Activated naive CD4-positive, alpha-beta T cell treated with anti-CD3 and anti-CD28 coated beads, Interleukin-2, amount 50 U/mL, for 72 hours (primary cell): ENCODE measurements at regions not wholly inside any gene's neighbourhood (a gene's known extent, or its start where the extent isn't known, plus 50 kb on each side); places are given as distances from the start of the nearest gene placed in this dataset.
A peak's percentile ranks its signal among the peaks of the same experiment; 100 is the strongest.

Experiments used
- ATAC-seq, 2 donors: fragments of 150-1000 bp; cut with Tn5 transposase; 2 replicates each; pipeline ENCODE4 v1.10.0; 2021; ENCODE audit warnings: mild to moderate bottlenecking in 2 of 2, moderate library complexity in 2 of 2
- DNase-seq, 2 donors: peaks; one replicate each; pipeline ENCODE4 v3.0.0; 2021 to 2022; ENCODE audit warnings: low spot score in 2 of 2
- H3K27ac Mint-ChIP-seq, 2 donors: one replicate each; pipeline ENCODE4 v1.8.0; 2022; ENCODE audit warnings: mild to moderate bottlenecking in 2 of 2, mixed read lengths in 2 of 2
- H3K36me3 Mint-ChIP-seq, 2 donors: one replicate each; pipeline ENCODE4 v1.8.0; 2022; ENCODE audit warnings: mixed read lengths in 2 of 2
- H3K9me3 Mint-ChIP-seq, 2 donors: one replicate each; pipeline ENCODE4 v1.8.0; 2022; ENCODE audit warnings: mixed read lengths in 2 of 2

GRCh38 chr18:8970843-8971242 is 131.7 kb upstream of the NDUFV2 start:
- no peak for DNase-seq
- Mint-ChIP-seq H3K9me3 (peaks cover 0 to 4% of the 10 kb centered on the region in 2 donors), H3K36me3 (no peaks in the 10 kb centered on the region), H3K27ac (no peak overlapping the region)
- no peak for ATAC-seq

- H3K27ac Mint-ChIP-seq, result no peak overlapping the region
- ATAC-seq (no peak), DNase-seq (no peak)
- H3K9me3 Mint-ChIP-seq, result peaks cover 0 to 4% of the 10 kb centered on the region in 2 donors
- no peaks in the 10 kb centered on the region for H3K36me3 Mint-ChIP-seq
Observed at GRCh38 chr18:8972116-8972515, 130.4 kb upstream of the NDUFV2 start.

GRCh38 chr18:8974279-8974678 is 128.2 kb upstream of the NDUFV2 start:
- H3K9me3 Mint-ChIP-seq, result peaks cover 0 to 4% of the 10 kb centered on the region in 2 donors
- H3K27ac Mint-ChIP-seq, result no peak overlapping the region
- no peaks in the 10 kb centered on the region for H3K36me3 Mint-ChIP-seq
- ATAC-seq (no peak), DNase-seq (no peak)

DNA sequence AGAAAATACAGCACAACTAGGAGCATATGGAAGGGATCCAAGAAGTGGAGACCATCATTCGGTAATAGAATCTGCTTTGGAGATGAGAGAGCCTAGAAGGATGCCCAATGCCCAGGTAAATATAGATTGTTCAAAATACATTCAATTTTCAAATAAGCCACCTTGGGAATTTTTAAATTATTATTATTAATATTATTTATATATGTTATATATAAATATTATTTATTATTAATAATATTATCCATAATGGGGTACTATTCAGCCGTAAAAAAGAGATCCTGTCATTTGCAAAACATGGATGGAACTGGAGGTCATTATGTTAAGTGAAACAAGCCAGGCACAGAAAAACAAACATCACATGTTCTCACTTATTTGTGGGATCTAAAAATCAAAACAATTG is 127.8 kb upstream of the NDUFV2 start:
- Mint-ChIP-seq H3K36me3 (no peaks in the 10 kb centered on the region), H3K9me3 (peaks cover 0 to 4% of the 10 kb centered on the region in 2 donors)

GRCh38 chr18:8975624-8976023 is 126.9 kb upstream of the NDUFV2 start:
- Mint-ChIP-seq H3K9me3 (peaks cover 0 to 4% of the 10 kb centered on the region in 2 donors), H3K36me3 (no peaks in the 10 kb centered on the region), H3K27ac (no peak overlapping the region)
- no peak for ATAC-seq
- DNase-seq, result no peak

More for the DNA sequence above, 127.8 kb upstream of the NDUFV2 start:
- no peak overlapping the region for H3K27ac Mint-ChIP-seq
- DNase-seq (no peak), ATAC-seq (no peak)

GRCh38 chr18:8976606-8977005 is 125.9 kb upstream of the NDUFV2 start:
- Mint-ChIP-seq H3K9me3 (peaks cover 0 to 4% of the 10 kb centered on the region in 2 donors), H3K36me3 (no peaks in the 10 kb centered on the region), H3K27ac (no peak overlapping the region)
- no peak for ATAC-seq
- no peak for DNase-seq

DNA sequence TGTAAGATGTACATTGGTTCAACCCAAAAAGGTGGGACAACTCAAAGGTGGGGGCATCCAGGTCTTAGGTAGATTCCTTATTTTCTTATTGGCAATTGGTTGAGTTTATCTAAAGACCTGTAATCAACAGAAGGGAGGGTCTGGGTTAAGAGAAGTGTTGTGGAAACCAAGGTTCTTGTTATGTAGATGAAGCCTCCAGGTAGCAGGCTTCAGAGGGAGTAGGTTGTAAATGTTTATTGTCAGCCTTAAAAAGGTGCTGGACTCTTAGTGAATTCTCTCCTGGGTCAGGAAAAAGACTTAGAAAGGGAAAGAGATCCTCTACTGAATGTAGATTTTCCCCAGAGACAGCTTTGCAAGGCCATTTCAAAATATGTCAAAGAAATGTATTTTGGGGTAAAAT is 125.3 kb upstream of the NDUFV2 start:
- H3K36me3 Mint-ChIP-seq, result no peaks in the 10 kb centered on the region
- ATAC-seq (no peak), DNase-seq (no peak)
- H3K9me3 Mint-ChIP-seq, result peaks cover 0 to 4% of the 10 kb centered on the region in 2 donors
- H3K27ac Mint-ChIP-seq, result no peak overlapping the region

- DNase-seq (no peak), ATAC-seq (no peak)
- Mint-ChIP-seq H3K9me3 (peaks cover 0 to 4% of the 10 kb centered on the region in 2 donors), H3K27ac (no peak overlapping the region), H3K36me3 (no peaks in the 10 kb centered on the region)
Observed at GRCh38 chr18:8977701-8978100, 124.8 kb upstream of the NDUFV2 start.

- ATAC-seq, result no peak
- H3K36me3 Mint-ChIP-seq, result no peaks in the 10 kb centered on the region
Observed at GRCh38 chr18:8978394-8978793, 124.1 kb upstream of the NDUFV2 start.

GRCh38 chr18:8979258-8979988 is 123.1 kb upstream of the NDUFV2 start:
- H3K9me3 Mint-ChIP-seq, result no peaks in the 10 kb centered on the region
- no peak for DNase-seq
- H3K27ac Mint-ChIP-seq, result no peak overlapping the region
- H3K36me3 Mint-ChIP-seq, result no peaks in the 10 kb centered on the region
- ATAC-seq, result peak in 1 of 2 donors; percentile 61

More at GRCh38 chr18:8978394-8978793, 124.1 kb upstream of the NDUFV2 start:
- no peak for DNase-seq
- no peak overlapping the region for H3K27ac Mint-ChIP-seq
- no peaks in the 10 kb centered on the region for H3K9me3 Mint-ChIP-seq

DNA sequence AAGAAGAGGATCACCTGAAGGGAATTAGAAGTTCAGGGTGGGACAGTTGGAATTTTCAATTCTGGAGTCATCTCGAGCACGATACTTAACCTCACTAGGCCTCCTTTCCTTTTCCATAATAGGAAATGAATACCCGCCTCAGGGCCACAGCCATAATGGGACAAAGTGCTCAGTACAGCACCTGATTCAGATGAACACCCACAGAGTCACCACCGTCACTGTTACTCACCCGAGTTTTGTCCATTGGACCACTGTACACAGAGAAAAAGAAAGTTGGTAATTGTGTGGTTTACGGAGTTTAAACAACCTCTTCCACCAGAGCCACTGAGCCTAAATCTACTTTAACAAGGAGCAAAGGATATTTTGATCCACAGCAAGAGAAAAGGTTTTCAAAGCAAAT is 122.0 kb upstream of the NDUFV2 start:
- ATAC-seq, result no peak
- Mint-ChIP-seq H3K36me3 (no peaks in the 10 kb centered on the region), H3K9me3 (no peaks in the 10 kb centered on the region), H3K27ac (no peak overlapping the region)
- no peak for DNase-seq

DNA sequence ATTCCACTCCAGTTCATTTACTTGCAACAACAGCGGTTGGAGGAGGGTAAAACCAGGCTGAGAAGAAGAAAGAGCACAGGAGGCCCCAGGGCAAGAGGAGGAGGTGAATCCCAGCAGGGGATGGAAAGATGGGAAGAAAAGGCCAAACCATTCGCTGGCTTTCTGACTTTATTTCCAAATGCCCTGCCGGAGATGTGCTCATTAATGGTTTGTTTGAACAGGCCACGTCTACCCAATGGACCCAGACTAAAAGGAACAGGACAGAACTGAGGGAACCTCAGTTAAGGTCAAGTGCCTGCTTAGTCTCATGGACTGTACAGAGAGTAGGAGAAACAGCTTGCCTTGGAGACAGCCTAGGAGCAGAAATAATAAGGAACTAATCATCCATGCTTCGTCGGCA is 121.6 kb upstream of the NDUFV2 start:
- no peaks in the 10 kb centered on the region for H3K9me3 Mint-ChIP-seq
- H3K36me3 Mint-ChIP-seq, result no peaks in the 10 kb centered on the region
- DNase-seq (no peak), ATAC-seq (no peak)
- no peak overlapping the region for H3K27ac Mint-ChIP-seq

DNA sequence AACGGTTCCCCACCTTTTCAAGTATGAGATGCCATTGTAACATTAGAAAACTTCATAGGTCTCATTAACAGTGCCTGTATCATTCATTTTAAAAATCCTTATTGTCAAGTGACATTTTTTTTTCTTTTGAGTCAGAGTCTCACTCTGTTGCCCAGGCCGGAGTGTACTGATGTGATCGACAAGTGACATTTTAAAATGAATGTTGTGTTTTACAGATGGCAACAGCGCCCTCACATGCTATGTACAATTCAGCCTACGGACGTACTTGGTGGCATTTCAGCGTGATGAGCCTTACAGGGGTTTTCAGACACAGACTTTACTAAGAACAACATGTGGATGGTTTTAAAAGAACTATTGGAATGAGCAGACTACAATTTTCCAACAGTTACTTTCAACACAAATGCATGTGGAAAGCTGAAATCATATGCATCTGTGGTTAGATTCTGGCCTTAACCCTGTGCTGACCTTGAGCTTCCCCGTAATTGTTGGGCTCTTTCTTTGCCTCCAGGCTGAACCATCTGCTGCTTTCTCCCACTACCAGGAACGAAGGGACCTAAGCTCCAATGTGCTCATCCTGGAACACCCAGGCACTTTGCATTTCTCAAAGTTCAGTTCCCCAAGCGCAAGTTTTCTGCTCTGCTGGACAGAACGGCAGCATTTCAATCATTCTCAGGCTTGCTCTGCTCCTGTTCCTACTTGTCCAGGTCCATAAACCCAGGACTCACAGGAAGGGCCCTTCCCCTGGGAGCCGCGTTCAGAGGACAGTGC is 119.9 kb upstream of the NDUFV2 start:
- DNase-seq, result no peak

DNA sequence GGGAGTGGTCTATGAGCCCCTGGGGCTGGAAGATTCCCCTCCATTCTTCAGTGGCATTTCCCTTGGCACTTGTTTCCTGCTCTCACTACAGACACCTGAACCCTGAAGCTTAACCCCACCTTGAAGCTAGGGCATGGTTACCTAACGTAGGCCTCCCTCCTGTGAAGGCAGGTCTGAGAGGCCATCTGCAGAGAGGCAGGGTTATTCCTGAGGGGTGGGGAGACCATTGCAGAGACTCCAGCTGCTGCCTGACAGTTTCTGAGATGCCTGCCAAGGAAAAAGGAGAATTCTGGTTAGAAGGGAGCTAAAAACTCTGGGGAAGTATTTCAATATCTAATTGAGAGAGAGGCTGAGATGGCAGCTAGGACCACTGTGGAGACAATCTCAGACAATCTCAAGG is 119.3 kb upstream of the NDUFV2 start:
- H3K9me3 Mint-ChIP-seq, result no peaks in the 10 kb centered on the region
- H3K36me3 Mint-ChIP-seq, result no peaks in the 10 kb centered on the region
- ATAC-seq, result no peak
- H3K27ac Mint-ChIP-seq, result peak overlapping the region in 1 of 2 donors; percentile 40
- DNase-seq, result no peak

More for the DNA sequence above, 119.9 kb upstream of the NDUFV2 start:
- H3K9me3 Mint-ChIP-seq, result no peaks in the 10 kb centered on the region
- H3K27ac Mint-ChIP-seq, result no peak overlapping the region
- peak in 1 of 2 donors; percentile 48 for ATAC-seq
- no peaks in the 10 kb centered on the region for H3K36me3 Mint-ChIP-seq

DNA sequence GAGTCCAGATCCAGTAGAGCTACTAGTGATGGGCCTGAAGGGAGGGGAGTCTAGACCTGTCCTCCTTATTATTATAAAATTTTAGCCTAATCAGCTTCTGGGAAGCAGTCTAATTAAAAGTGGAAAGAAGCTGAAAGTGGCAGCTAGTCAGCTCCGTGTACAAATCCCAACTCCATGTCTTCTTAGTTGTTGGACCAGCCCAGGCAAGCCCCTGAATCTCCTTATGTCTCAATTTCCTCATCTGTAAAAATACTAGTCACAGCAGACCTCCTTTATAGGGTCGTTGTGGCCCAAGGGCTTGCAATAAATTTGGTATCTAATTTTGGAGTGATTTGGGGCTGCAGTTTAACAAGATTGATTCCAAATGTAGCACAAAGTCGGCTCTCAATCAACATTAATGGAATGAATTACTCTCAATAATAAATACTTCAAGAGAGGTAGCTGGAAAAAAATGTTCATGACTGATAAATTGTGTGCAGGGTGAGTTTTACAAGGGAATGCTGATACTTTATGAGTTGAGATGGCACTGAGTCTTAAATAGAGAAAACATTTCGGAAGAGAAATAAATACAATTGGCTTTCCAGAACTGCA is 118.3 kb upstream of the NDUFV2 start:
- Mint-ChIP-seq H3K36me3 (no peaks in the 10 kb centered on the region), H3K27ac (no peak overlapping the region), H3K9me3 (no peaks in the 10 kb centered on the region)
- DNase-seq (no peak), ATAC-seq (no peak)

DNA sequence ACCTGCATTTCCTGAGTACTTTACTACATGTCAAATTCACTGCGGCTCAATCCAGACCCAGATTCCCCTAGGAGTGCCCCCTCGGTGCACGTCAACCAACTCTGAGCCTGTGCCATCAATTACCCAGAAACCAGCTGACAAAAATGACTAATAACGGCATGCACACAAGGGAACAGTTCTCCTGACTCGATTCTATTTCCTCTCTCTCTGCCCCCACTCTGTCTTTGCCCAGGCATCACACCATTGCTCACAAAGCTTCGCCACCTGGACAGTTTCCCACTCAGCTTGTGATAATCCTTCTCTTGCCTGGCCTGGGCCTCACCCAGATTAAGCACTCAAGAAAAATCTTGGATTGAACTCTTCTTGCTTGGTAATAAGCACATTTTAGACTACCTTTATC is 115.3 kb upstream of the NDUFV2 start:
- H3K27ac Mint-ChIP-seq, result peak overlapping the region in 1 of 2 donors; percentile 45
- H3K36me3 Mint-ChIP-seq, result no peaks in the 10 kb centered on the region
- no peaks in the 10 kb centered on the region for H3K9me3 Mint-ChIP-seq
- ATAC-seq (no peak), DNase-seq (no peak)

- Mint-ChIP-seq H3K9me3 (no peaks in the 10 kb centered on the region), H3K36me3 (no peaks in the 10 kb centered on the region), H3K27ac (no peak overlapping the region)
- ATAC-seq (peak; percentile 72 to 92), DNase-seq (peak in 1 of 2 donors; percentile 53)
Observed at GRCh38 chr18:8988260-8988871, 114.1 kb upstream of the NDUFV2 start.
